ENCODE measurements at regions not wholly inside any gene's neighbourhood (a gene's known extent, or its start where the extent isn't known, plus 50 kb on each side); places are given as distances from the start of the nearest gene placed in this dataset.

- TF ChIP-seq CTCF (IDR thresholded peaks at IDR 0.05) (no peak), POLR2A (IDR thresholded peaks at IDR 0.05) (no peak)
These were observed 54.5 kb upstream of the ADORA2B start for GRCh38 chr17:15890279-15890892.

Data from tibial nerve (tissue), 3 donors.